IPS DF 19.7 (cell line): ENCODE measurements at regions not wholly inside any gene's neighbourhood (a gene's known extent, or its start where the extent isn't known, plus 50 kb on each side); places are given as distances from the start of the nearest gene placed in this dataset.
"Not testable (repeated sequence)": the region's sequence is repeated elsewhere in the genome, so short reads cannot be mapped to it uniquely, and the experiment has no call there.

Experiments
- DNase-seq: peaks from one replicate; pipeline ENCODE4 v3.0.0-alpha.2; 2013; ENCODE audit warnings: low read depth, low spot score

- DNase-seq: no peak
Observed at GRCh38 chr19:23597661-23598060, 89.4 kb downstream of the ZNF675 start.

GRCh38 chr19:23596872-23597271, 90.1 kb downstream of the ZNF675 start:
- no peak for DNase-seq

GRCh38 chr19:23594311-23594710, 92.7 kb downstream of the ZNF675 start:
- DNase-seq: not testable (repeated sequence)

- DNase-seq: no peak
Observed at GRCh38 chr19:23587546-23587945, 99.5 kb downstream of the ZNF675 start.

- no peak for DNase-seq
Observed at GRCh38 chr19:23577501-23577900, 109.5 kb downstream of the ZNF675 start.

- no peak for DNase-seq
Observed at GRCh38 chr19:23571175-23571574, 115.8 kb downstream of the ZNF675 start.

- DNase-seq: not testable (repeated sequence)
Observed at GRCh38 chr19:23568116-23568515, 118.9 kb downstream of the ZNF675 start.

- no peak for DNase-seq
Observed at GRCh38 chr19:23565256-23565655, 121.8 kb downstream of the ZNF675 start.

GRCh38 chr19:23563326-23563725, 123.7 kb downstream of the ZNF675 start:
- DNase-seq: no peak

GRCh38 chr19:23561341-23561740, 125.7 kb downstream of the ZNF675 start:
- no peak for DNase-seq

- DNase-seq: no peak
Observed at GRCh38 chr19:23560051-23560450, 127.0 kb downstream of the ZNF675 start.

- DNase-seq: no peak
Observed at GRCh38 chr19:23558541-23558940, 128.5 kb downstream of the ZNF675 start.

- no peak for DNase-seq
Observed at GRCh38 chr19:23557381-23557780, 129.6 kb downstream of the ZNF675 start.

GRCh38 chr19:23554548-23554947, 132.5 kb downstream of the ZNF675 start:
- DNase-seq: no peak

- peak; percentile 15 for DNase-seq
Observed at GRCh38 chr19:23550102-23550501, 136.9 kb downstream of the ZNF675 start.

- DNase-seq: no peak
Observed at GRCh38 chr19:23547816-23548430, 139.1 kb downstream of the ZNF675 start.

- no peak for DNase-seq
Observed at GRCh38 chr19:23547156-23547555, 139.9 kb downstream of the ZNF675 start.

- no peak for DNase-seq
Observed at GRCh38 chr19:23543351-23543750, 143.7 kb downstream of the ZNF675 start.

- DNase-seq: no peak
Observed at GRCh38 chr19:23542562-23542961, 144.4 kb downstream of the ZNF675 start.

GRCh38 chr19:23541991-23542390, 145.0 kb downstream of the ZNF675 start:
- no peak for DNase-seq

- not testable (repeated sequence) for DNase-seq
Observed at GRCh38 chr19:23540180-23540579, 144.9 kb upstream of the ZNF91 start.

GRCh38 chr19:23539499-23539898, 144.2 kb upstream of the ZNF91 start:
- DNase-seq: no peak

GRCh38 chr19:23537136-23537535, 141.9 kb upstream of the ZNF91 start:
- not testable (repeated sequence) for DNase-seq

GRCh38 chr19:23536341-23536740, 141.1 kb upstream of the ZNF91 start:
- not testable (repeated sequence) for DNase-seq
